HEK293T (cell line): ENCODE measurements at regions not wholly inside any gene's neighbourhood (a gene's known extent, or its start where the extent isn't known, plus 50 kb on each side); places are given as distances from the start of the nearest gene placed in this dataset.
"Not testable (repeated sequence)": the region's sequence is repeated elsewhere in the genome, so short reads cannot be mapped to it uniquely, and the experiment has no call there.

Experiments
- CTCF ChIA-PET: fragments of 350-600 bp; formaldehyde crosslinking; extraction: SDS; loops from one replicate; lab custom pipeline; 2021; ENCODE audit warnings: antibody characterized with exemption, inconsistent platforms; lab: Yijun Ruan, JAX
- POLR2A ChIA-PET: fragments of 350-600 bp; formaldehyde crosslinking; extraction: SDS; loops from one replicate; lab custom pipeline; 2020; ENCODE audit warnings: antibody characterized with exemption, inconsistent platforms; lab: Yijun Ruan, JAX
- DNase-seq: peaks from one replicate; pipeline ENCODE4 v3.0.0; 2012; ENCODE audit warnings: mixed read lengths; ENCODE audit errors: extremely low spot score
- ARNT ChIP-seq: fragments of 450-650 bp; IDR thresholded peaks from 2 replicates; pipeline ENCODE4 v1.6.1; 2017; ENCODE audit warnings: mild to moderate bottlenecking
- BHLHE40 ChIP-seq: fragments of 450-650 bp; IDR thresholded peaks from 2 replicates; pipeline ENCODE4 v1.6.1; 2016; ENCODE audit warnings: mild to moderate bottlenecking, moderate library complexity, borderline replicate concordance
- CTBP1 ChIP-seq: fragments of 450-650 bp; IDR thresholded peaks from 2 replicates; pipeline ENCODE4 v1.6.1; 2016; ENCODE audit warnings: borderline replicate concordance
- ELF4 ChIP-seq: fragments of 450-650 bp; IDR thresholded peaks from 2 replicates; pipeline ENCODE4 v1.6.1; 2017; ENCODE audit warnings: antibody characterized with exemption
- FOXA1 ChIP-seq: fragments of 450-650 bp; IDR thresholded peaks from 2 replicates; pipeline ENCODE4 v1.6.1; 2016; ENCODE audit warnings: mild to moderate bottlenecking
- FOXK2 ChIP-seq: fragments of 450-650 bp; IDR thresholded peaks from 2 replicates; pipeline ENCODE4 v1.6.1; 2016; ENCODE audit warnings: mild to moderate bottlenecking
- FOXM1 ChIP-seq: fragments of 450-650 bp; IDR thresholded peaks from 2 replicates; pipeline ENCODE4 v1.6.1; 2017; ENCODE audit warnings: mild to moderate bottlenecking, borderline replicate concordance
- HDGF ChIP-seq: fragments of 450-650 bp; IDR thresholded peaks from 2 replicates; pipeline ENCODE4 v1.6.1; 2017; ENCODE audit warnings: antibody characterized with exemption, borderline replicate concordance
- L3MBTL2 ChIP-seq: fragments of 450-650 bp; conservative IDR thresholded peaks from 2 replicates; pipeline ENCODE4 v1.6.1; 2016; ENCODE audit warnings: mild to moderate bottlenecking
- LEF1 ChIP-seq: fragments of 450-650 bp; IDR thresholded peaks from 2 replicates; pipeline ENCODE4 v1.6.1; 2017; ENCODE audit warnings: mild to moderate bottlenecking, borderline replicate concordance
- NFRKB ChIP-seq: fragments of 450-650 bp; IDR thresholded peaks from 2 replicates; pipeline ENCODE4 v1.6.1; 2016; ENCODE audit warnings: mild to moderate bottlenecking, moderate library complexity
- SP1 ChIP-seq: fragments of 450-650 bp; IDR thresholded peaks from 2 replicates; pipeline ENCODE4 v1.6.1; 2017
- SUZ12 ChIP-seq: fragments of 450-650 bp; IDR thresholded peaks from 2 replicates; pipeline ENCODE4 v1.6.1; 2016; ENCODE audit warnings: mild to moderate bottlenecking
- TARDBP ChIP-seq: fragments of 450-650 bp; IDR thresholded peaks from 2 replicates; pipeline ENCODE4 v1.6.1; 2016
- ZNF384 ChIP-seq: fragments of 450-650 bp; IDR thresholded peaks from 2 replicates; pipeline ENCODE4 v1.6.1; 2016
- TF ChIP-seq, protein P1 (sequence below): fragments of 450-650 bp; IDR thresholded peaks from 2 replicates; pipeline ENCODE4 v1.6.1; 2016

DNA sequence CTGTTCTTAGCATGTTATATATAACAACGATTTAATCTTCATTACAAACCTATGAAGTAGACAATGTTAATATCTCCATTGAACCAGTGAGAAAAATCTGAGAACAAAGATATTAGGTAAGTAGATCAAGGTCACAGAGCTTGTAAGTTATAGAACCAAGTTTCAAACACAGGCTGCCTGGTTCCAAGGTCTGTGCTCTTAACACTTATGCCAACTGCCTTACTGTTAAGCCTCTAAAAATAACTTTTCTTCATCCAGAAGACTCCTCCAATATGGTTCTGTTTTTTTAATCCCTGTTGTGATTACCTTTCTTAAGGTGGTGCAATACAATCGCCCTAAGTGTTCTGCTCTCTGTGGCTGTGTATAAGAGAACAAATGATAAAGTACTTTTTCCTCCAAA, 282.0 kb upstream of the GRID2 start:
- ChIA-PET CTCF (no interaction called here), POLR2A (no interaction called here)
- no peak for DNase-seq
- TF ChIP-seq SP1 = no peak

DNA sequence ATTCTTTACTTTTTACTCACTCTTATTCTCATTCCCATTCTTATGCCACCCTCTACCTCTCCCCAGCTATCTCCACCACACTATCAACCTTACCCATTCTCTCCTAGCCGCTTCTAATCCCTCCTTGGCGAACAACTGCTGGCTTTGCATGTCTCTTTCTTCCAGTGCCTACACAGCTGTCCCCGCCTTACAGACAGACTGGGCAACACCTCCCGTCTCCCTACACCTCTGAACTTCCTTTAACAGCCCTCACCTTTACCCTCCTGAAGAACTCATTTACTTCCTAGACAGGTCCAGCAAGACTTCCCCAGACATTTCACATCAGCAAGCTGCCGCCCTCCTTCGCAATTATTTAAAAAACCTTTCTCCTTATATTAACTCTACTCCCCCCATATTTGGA, 274.9 kb upstream of the GRID2 start:
- CTCF ChIA-PET, POLR2A ChIA-PET, DNase-seq: not testable (repeated sequence)

DNA sequence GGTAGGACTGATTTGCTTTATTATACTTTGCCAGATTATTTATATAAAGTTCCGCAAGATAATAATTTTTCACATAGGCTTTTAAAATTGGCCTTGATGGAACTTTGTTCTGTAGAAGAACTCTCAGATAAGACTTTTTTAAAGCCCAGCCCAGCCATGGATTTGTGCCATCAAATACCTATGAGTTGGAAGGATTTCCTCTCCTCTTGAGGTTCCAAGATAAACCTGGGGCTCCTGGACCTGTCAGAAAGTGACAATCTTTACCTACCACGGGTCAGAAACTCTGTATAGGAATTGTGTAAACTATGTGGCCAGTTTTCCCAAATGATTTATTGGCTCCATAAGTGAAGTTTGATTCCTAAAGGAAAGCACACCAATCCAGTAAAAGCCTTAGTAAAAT, 271.9 kb upstream of the GRID2 start:
- CTCF ChIA-PET = no interaction called here
- POLR2A ChIA-PET = no interaction called here
- TF ChIP-seq SUZ12 = no peak
- no peak for TF ChIP-seq NFRKB
- no peak for TF ChIP-seq ARNT
- no peak for TF ChIP-seq ELF4
- no peak for TF ChIP-seq LEF1
- TF ChIP-seq ZNF384 = no peak
- no peak for TF ChIP-seq FOXA1
- no peak for TF ChIP-seq BHLHE40
- no peak for DNase-seq

DNA sequence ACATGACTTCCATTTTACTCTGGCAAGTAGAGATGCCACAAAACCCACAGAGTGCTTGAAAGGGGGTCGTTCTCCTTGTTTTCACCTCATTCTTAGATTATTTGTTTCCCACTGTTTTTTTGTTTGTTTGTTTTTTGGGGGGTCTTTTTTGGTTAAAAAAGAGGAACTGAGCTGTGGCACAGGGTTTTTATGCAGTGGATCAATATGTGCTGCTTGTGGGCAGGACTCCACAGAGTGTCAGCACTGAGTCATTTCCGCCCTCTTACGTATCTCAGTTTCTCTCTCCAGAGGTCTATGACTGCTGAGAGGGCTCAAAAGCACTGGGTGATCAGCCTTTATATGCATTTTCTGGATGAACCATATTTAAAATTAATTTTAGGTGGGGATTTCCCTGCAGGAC, 268.1 kb upstream of the GRID2 start:
- ChIA-PET CTCF (no interaction called here), POLR2A (no interaction called here)
- no peak for DNase-seq
- no peak for TF ChIP-seq LEF1
- no peak for TF ChIP-seq ELF4
- TF ChIP-seq FOXA1 = no peak
- TF ChIP-seq BHLHE40 = no peak
- TF ChIP-seq, protein P1, sequence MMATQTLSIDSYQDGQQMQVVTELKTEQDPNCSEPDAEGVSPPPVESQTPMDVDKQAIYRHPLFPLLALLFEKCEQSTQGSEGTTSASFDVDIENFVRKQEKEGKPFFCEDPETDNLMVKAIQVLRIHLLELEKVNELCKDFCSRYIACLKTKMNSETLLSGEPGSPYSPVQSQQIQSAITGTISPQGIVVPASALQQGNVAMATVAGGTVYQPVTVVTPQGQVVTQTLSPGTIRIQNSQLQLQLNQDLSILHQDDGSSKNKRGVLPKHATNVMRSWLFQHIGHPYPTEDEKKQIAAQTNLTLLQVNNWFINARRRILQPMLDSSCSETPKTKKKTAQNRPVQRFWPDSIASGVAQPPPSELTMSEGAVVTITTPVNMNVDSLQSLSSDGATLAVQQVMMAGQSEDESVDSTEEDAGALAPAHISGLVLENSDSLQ = no peak
- TF ChIP-seq FOXK2 = no peak

DNA sequence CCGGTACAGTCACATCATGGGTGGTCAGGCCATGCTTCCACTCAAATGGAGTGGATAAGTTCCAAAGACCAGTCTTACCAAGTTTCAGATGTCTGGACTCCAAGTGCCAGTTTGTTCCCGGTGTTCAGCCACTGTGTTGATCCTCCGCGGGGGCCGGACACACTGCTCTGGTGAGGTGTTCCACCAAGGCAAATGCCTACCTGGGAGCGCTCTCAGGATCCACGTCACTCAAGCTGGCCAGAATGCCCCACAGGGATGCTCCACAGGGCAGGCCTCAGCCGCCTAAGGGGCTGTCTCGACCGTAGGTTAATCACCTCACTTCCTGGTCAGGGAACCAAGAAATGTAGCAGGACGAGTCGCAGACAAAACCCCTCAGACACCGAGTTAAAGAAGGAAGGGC, 258.0 kb upstream of the GRID2 start:
- no peak for DNase-seq
- ChIA-PET CTCF (no interaction called here), POLR2A (no interaction called here)
- TF ChIP-seq CTBP1 (no peak), ELF4 (no peak), SUZ12 (no peak), L3MBTL2 (no peak), HDGF (no peak), ARNT (no peak), BHLHE40 (no peak), FOXM1 (no peak), SP1 (no peak), TARDBP (no peak), FOXA1 (no peak), FOXK2 (no peak), NFRKB (no peak), ZNF384 (no peak)
- TF ChIP-seq, protein P1 = no peak

DNA sequence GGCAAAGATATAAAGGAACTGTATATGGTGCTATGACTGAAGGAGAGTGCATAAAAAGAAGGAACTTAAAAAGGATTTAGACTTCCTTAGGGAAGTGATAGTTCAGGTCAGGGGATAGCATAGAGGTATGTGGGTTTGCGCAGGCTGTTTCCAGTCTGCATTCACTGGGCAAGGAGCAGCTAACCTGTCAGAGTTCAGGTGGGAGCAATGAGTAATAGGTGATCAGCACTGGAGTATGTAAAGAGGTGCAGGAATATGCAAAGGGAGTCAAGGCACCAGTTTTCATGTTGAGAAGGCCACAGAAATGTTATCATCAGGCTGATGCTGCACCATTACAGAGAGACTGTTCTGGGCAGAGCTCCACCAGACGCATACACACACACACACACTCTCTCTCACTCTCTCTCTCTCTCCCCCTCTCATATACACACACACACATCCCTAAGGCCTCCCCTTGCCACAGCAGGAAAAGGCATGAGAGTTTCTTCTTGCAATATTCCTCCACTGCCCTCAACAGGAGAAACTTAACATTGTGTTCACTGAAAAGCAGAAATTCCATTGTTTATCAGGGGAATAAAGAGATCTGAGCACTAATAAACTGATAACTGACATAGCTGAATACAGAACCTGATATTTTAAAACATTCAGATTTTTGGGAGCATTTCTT, 256.4 kb upstream of the GRID2 start:
- TF ChIP-seq ZNF384 (no peak), FOXM1 (no peak), LEF1 (no peak), SUZ12 (no peak), BHLHE40 (no peak), FOXA1 (no peak)
- no peak for DNase-seq
- CTCF ChIA-PET = no interaction called here

DNA sequence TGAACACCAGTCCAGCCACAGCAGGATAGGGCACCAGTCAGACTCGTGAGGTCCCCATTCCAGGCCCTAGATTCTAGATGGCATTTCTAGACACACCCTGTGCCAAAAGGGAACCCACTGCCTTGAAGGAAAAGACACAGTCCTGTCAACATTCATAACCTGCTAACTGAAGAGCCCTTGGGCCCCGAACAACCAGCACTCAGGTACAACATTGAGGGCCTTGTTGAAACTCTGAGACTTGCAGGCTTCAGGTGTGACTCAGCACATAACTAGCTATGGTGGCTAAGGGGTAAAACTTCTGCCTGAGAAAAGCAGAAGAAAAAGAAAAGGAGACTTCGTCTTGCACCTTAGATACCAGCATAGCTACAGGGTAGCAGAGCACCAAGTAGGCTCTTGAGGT, 252.9 kb upstream of the GRID2 start:
- ChIA-PET CTCF (no interaction called here), POLR2A (no interaction called here)
- TF ChIP-seq ZNF384 (no peak), FOXK2 (no peak), NFRKB (no peak), SUZ12 (no peak), ELF4 (no peak), TARDBP (no peak), HDGF (no peak), FOXA1 (no peak), SP1 (no peak), L3MBTL2 (no peak), FOXM1 (no peak), LEF1 (no peak), CTBP1 (no peak), BHLHE40 (no peak), ARNT (no peak)
- TF ChIP-seq, protein P1 = no peak
- DNase-seq = no peak

More for the DNA sequence above, 256.4 kb upstream of the GRID2 start:
- POLR2A ChIA-PET = no interaction called here
